ENCODE measurements at regions not wholly inside any gene's neighbourhood (a gene's known extent, or its start where the extent isn't known, plus 50 kb on each side); places are given as distances from the start of the nearest gene placed in this dataset.

DNA sequence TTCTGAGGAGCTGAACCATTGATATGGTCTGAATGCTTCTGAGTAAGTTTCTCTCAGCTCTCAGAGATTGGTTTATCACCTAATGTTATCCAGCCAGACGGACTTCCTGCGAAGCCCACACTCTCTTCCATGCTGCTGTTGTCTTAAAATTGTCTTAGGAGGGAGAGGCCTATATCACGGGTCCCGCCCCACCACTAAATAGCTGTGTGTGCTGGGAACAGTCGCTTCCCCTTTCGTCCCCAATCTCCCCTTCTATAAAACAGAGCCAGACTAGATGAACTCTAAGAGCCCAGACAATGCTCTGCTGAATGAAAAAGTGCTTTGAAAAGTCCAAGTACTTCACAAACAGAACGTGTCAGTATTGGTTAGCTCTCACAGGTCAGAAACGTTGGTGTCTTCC lies 81.4 kb upstream of the AKIP1 start:
- TF ChIP-seq, protein P1, sequence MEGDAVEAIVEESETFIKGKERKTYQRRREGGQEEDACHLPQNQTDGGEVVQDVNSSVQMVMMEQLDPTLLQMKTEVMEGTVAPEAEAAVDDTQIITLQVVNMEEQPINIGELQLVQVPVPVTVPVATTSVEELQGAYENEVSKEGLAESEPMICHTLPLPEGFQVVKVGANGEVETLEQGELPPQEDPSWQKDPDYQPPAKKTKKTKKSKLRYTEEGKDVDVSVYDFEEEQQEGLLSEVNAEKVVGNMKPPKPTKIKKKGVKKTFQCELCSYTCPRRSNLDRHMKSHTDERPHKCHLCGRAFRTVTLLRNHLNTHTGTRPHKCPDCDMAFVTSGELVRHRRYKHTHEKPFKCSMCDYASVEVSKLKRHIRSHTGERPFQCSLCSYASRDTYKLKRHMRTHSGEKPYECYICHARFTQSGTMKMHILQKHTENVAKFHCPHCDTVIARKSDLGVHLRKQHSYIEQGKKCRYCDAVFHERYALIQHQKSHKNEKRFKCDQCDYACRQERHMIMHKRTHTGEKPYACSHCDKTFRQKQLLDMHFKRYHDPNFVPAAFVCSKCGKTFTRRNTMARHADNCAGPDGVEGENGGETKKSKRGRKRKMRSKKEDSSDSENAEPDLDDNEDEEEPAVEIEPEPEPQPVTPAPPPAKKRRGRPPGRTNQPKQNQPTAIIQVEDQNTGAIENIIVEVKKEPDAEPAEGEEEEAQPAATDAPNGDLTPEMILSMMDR (IDR thresholded peaks at IDR 0.05), result no peak
- no peak for DNase-seq (ENCODE audit: low spot score)
- ATAC-seq (ENCODE audit: low FRiP score), result no peak

DNA sequence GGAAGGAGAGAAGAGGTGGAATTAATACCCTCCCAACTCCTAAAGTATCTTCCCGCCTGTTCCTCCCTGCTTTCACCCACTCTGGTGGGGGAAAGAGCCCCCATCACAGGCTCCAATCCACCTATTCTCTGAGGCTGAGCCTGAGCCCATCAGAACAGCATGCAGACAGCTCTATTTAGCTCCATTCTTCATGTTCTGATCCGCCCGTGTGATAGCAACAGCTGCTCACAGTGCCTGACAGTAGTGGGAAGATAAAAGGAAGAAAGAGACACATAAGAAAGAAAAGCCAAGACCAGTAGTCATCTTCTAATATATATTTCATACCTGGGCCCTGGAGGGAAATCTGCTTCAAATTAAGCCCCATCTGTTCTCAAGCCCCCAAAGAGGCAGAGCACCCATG lies 80.3 kb upstream of the AKIP1 start:
- no peak for ATAC-seq (ENCODE audit: low FRiP score)
- no peak for DNase-seq (ENCODE audit: low spot score)
- TF ChIP-seq, protein P1 (IDR thresholded peaks at IDR 0.05), result no peak

DNA sequence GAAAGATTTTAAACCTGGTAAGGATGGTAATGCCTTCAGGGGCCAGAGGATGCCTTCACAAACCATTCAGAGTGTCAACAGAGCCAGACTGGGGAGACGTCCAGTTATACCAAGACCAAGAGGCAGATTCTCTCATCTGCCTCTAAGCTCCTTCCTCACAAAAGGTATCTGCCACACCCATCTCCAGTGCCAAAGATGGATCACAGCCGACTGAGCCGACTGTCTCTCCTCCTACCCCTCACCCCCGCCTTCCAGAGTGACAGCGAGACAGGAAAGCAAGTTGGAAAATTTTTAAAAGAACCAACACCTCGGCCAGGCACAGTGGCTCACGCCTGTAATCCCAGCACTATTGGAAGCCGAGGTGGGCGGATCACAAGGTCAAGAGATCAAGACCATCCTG lies 79.1 kb upstream of the AKIP1 start:
- ATAC-seq (ENCODE audit: low FRiP score), result no peak
- TF ChIP-seq, protein P1 (IDR thresholded peaks at IDR 0.05), result no peak
- DNase-seq (ENCODE audit: low spot score), result no peak

DNA sequence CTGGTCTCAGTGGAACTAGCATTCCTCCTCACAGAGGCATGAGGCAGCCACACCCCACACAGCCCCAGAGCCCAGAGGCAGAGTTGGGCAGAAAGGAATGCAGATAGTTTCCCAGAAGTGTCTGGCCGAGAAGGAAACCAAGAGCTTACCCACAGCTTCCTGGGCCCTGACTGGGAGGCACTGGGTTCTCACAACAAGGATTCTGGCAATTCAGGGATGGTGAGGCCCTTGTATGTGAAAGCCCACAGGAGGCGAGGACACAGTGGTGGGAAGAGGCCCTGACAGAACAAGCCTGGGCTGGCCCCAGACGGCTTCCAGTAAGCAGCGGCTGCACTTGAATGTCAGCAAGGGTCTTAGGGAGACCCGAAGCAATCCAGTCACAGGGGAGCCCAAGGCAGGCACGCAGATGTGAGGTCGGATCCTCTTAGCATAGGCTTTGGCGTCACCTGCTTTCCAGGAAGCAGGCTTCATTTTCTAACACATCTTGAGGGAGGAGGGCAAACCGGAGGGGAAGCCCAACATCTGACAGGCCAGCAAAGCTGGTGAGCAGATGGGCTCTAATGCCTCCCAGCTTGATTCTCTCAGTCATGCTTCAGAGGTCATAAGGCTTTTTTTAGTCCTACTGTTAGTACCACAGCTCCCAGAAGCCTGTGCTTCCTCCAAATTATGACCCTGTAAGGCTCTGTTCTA lies 78.3 kb upstream of the AKIP1 start:
- no peak for DNase-seq (ENCODE audit: low spot score)
- TF ChIP-seq, protein P1 (IDR thresholded peaks at IDR 0.05), result no peak
- no peak for ATAC-seq (ENCODE audit: low FRiP score)

DNA sequence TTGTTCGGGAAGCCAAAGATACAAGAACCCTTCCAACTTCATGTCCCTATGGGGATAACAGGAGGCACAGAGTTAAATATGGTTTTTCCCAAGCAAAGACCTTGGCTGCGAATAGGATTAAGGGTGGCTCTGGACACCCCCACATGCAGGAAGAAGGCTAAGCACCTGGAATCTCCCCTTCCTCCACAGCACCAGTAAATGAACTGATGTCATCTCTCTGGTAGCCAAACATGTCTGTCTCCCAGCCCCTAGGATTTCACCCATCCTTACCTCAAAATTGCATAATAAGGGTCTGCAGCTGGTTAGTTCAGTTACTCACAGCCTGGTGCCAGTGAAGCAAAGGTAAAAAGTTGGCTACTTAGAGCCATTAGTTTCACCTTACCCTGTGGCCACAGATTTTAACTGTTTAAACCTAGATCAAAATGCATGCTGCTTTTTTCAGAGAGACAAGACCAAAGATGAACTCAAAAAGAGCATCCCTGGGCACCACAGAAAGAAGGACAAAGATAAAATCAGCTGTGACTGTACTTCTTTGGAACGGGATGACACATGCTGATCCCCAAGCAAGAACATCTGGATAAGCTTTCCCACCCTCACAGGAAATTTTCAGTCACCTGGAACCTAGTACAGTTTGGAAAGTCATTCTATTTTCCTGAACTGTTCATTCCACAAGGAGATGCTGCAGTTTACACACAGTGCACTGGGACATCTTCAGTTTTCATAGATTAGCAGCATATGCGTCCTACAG lies 77.2 kb upstream of the AKIP1 start:
- TF ChIP-seq, protein P1 (IDR thresholded peaks at IDR 0.05), result no peak
- DNase-seq (ENCODE audit: low spot score), result no peak
- no peak for ATAC-seq (ENCODE audit: low FRiP score)

DNA sequence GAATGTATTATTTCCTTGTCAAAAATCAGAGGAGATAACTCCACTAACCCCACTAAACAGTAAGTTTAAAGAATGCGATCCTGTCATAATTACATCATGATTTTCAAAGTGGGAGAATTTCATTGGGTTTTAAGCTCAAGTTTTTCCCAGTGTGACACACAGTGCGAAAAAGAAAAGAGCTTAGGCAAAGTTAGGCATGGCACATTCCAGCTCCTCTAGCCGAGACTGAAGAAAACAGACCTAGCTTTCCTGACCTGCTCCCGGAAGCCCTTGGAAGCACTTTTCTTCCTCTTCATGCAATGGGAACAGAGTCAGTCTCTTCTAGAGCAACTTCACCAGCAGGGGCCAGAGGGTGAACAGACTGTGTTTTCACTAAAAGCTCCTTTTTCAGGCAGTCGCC lies 76.6 kb upstream of the AKIP1 start:
- no peak for DNase-seq (ENCODE audit: low spot score)
- no peak for ATAC-seq (ENCODE audit: low FRiP score)
- TF ChIP-seq, protein P1 (IDR thresholded peaks at IDR 0.05), result no peak

DNA sequence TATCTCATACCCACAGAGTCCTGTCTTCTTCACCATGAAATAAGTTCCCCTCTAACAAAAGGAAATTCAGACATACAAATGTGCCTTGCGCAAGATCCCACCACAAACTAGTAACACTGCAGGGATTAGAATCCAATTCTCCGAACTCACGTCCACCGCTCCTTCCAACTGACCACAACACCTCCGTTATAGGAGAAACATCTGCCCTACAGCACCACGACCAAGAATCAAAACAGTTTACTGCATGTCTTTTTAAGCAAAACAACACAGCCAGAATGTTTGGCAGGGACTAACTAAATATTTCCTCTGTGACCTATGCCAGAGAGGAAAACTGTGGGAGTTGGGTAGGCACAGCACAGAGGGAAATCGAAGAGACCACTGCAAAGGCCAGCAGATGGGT lies 72.7 kb upstream of the AKIP1 start:
- TF ChIP-seq, protein P1 (IDR thresholded peaks at IDR 0.05), result no peak
- no peak for ATAC-seq (ENCODE audit: low FRiP score)
- DNase-seq (ENCODE audit: low spot score), result no peak

Data from omental fat pad (tissue), 3 donors.